ENCODE measurements at regions not wholly inside any gene's neighbourhood (a gene's known extent, or its start where the extent isn't known, plus 50 kb on each side); places are given as distances from the start of the nearest gene placed in this dataset.

GRCh38 chr20:51266353-51266752, 243.4 kb upstream of the KCNG1 start:
- DNase-seq (ENCODE audit: low read depth): no peak

GRCh38 chr20:51265361-51265760, 242.5 kb upstream of the KCNG1 start:
- no peak for DNase-seq (ENCODE audit: low read depth)

GRCh38 chr20:51262240-51262639, 239.3 kb upstream of the KCNG1 start:
- no peak for DNase-seq (ENCODE audit: low read depth)

GRCh38 chr20:51259455-51259854, 236.5 kb upstream of the KCNG1 start:
- no peak for DNase-seq (ENCODE audit: low read depth)

GRCh38 chr20:51258582-51259165, 235.8 kb upstream of the KCNG1 start:
- no peak for DNase-seq (ENCODE audit: low read depth)

GRCh38 chr20:51255417-51255816, 232.5 kb upstream of the KCNG1 start:
- DNase-seq (ENCODE audit: low read depth): no peak

- no peak for DNase-seq (ENCODE audit: low read depth)
Observed at GRCh38 chr20:51253280-51253679, 230.4 kb upstream of the KCNG1 start.

- no peak for DNase-seq (ENCODE audit: low read depth)
Observed at GRCh38 chr20:51249781-51250180, 226.9 kb upstream of the KCNG1 start.

GRCh38 chr20:51249215-51249614, 226.3 kb upstream of the KCNG1 start:
- DNase-seq (ENCODE audit: low read depth): no peak

GRCh38 chr20:51244466-51244865, 221.6 kb upstream of the KCNG1 start:
- no peak for DNase-seq (ENCODE audit: low read depth)

GRCh38 chr20:51238675-51239305, 215.9 kb upstream of the KCNG1 start:
- no peak for DNase-seq (ENCODE audit: low read depth)

GRCh38 chr20:51237791-51238190, 214.9 kb upstream of the KCNG1 start:
- no peak for DNase-seq (ENCODE audit: low read depth)

- no peak for DNase-seq (ENCODE audit: low read depth)
Observed at GRCh38 chr20:51237278-51237677, 214.4 kb upstream of the KCNG1 start.

GRCh38 chr20:51236421-51236820, 213.5 kb upstream of the KCNG1 start:
- DNase-seq (ENCODE audit: low read depth): no peak

GRCh38 chr20:51233345-51233744, 210.4 kb upstream of the KCNG1 start:
- no peak for DNase-seq (ENCODE audit: low read depth)

GRCh38 chr20:51230727-51231126, 207.8 kb upstream of the KCNG1 start:
- DNase-seq (ENCODE audit: low read depth): no peak

- no peak for DNase-seq (ENCODE audit: low read depth)
Observed at GRCh38 chr20:51228763-51229162, 205.9 kb upstream of the KCNG1 start.

GRCh38 chr20:51227744-51228143, 204.8 kb upstream of the KCNG1 start:
- no peak for DNase-seq (ENCODE audit: low read depth)

- no peak for DNase-seq (ENCODE audit: low read depth)
Observed at GRCh38 chr20:51223183-51223720, 200.3 kb upstream of the KCNG1 start.

- no peak for DNase-seq (ENCODE audit: low read depth)
Observed at GRCh38 chr20:51221791-51222408, 199.0 kb upstream of the KCNG1 start.

- no peak for DNase-seq (ENCODE audit: low read depth)
Observed at GRCh38 chr20:51221103-51221502, 198.2 kb upstream of the KCNG1 start.

- DNase-seq (ENCODE audit: low read depth): peak; percentile 15
Observed at GRCh38 chr20:51220293-51220706, 197.4 kb upstream of the KCNG1 start.

- no peak for DNase-seq (ENCODE audit: low read depth)
Observed at GRCh38 chr20:51219544-51219943, 196.6 kb upstream of the KCNG1 start.

Measured in T follicular helper cell (primary cell).